GM12874 (cell line): ENCODE measurements at regions not wholly inside any gene's neighbourhood (a gene's known extent, or its start where the extent isn't known, plus 50 kb on each side); places are given as distances from the start of the nearest gene placed in this dataset.

Experiments
- TF ChIP-seq, protein P1 (sequence below): IDR thresholded peaks from 2 replicates; pipeline ENCODE4 v1.5.1; 2011; ENCODE audit warnings: low read depth, mild to moderate bottlenecking, control low read depth, low read length, moderate library complexity; ENCODE audit not compliant: insufficient read depth

DNA sequence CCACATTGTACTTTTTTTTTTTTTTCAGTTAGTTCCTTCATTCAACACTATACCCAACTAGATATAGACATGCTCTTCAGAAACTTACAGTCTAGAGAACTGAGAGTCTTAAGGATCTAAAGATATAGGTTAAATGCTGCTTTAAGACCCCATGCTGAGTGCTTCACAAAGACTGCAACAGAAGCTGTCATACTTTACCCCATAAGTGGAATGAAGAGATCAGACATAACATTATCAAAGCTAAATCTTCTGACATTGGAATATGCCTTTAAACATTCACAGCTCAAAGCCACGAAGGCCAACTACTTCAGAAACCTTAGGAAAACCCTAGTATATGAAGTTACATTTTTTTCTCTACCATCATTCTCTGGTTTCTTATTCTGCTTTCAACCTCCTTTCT is 666.4 kb downstream of the KCNT2 start:
- TF ChIP-seq, protein P1, sequence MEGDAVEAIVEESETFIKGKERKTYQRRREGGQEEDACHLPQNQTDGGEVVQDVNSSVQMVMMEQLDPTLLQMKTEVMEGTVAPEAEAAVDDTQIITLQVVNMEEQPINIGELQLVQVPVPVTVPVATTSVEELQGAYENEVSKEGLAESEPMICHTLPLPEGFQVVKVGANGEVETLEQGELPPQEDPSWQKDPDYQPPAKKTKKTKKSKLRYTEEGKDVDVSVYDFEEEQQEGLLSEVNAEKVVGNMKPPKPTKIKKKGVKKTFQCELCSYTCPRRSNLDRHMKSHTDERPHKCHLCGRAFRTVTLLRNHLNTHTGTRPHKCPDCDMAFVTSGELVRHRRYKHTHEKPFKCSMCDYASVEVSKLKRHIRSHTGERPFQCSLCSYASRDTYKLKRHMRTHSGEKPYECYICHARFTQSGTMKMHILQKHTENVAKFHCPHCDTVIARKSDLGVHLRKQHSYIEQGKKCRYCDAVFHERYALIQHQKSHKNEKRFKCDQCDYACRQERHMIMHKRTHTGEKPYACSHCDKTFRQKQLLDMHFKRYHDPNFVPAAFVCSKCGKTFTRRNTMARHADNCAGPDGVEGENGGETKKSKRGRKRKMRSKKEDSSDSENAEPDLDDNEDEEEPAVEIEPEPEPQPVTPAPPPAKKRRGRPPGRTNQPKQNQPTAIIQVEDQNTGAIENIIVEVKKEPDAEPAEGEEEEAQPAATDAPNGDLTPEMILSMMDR, result no peak

DNA sequence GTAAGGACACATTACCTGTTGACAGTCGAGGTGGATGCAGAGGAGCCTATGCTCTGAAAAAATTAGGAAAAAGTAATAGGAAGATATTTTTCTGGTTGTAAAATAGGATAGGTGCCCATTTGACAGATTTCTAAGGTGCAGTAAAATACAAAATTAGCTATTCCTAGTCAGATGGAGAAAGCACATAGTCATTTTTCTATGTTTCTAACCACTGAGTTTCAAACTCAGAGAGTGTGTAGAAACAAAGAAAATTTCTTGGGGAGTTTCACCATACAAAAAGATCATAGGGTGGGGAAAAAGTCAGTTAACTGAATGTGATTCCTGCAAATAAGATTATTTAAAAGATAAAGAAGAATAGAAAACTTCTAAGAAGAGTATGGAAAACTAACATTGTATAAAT is 666.9 kb downstream of the KCNT2 start:
- TF ChIP-seq, protein P1, result no peak

DNA sequence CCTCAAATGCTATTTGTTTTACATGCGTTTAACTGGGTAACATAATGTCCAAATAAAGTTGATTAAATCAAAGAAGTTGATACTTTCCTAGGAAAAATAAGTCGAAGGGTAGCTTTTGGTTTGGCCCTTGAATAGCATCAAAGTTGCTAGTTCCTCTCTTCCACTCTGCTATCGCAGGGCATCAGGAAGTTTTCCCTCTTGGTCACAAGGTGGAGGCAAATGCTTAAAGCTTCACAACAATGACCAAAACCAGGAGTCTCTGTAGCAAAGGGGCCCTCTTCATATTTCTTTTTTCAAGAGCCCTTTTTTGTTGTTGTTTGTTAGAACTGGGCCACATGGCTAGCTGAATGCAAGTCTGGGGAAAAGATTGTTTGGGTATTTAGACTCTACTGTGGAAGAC is 668.4 kb downstream of the KCNT2 start:
- TF ChIP-seq, protein P1, result no peak

DNA sequence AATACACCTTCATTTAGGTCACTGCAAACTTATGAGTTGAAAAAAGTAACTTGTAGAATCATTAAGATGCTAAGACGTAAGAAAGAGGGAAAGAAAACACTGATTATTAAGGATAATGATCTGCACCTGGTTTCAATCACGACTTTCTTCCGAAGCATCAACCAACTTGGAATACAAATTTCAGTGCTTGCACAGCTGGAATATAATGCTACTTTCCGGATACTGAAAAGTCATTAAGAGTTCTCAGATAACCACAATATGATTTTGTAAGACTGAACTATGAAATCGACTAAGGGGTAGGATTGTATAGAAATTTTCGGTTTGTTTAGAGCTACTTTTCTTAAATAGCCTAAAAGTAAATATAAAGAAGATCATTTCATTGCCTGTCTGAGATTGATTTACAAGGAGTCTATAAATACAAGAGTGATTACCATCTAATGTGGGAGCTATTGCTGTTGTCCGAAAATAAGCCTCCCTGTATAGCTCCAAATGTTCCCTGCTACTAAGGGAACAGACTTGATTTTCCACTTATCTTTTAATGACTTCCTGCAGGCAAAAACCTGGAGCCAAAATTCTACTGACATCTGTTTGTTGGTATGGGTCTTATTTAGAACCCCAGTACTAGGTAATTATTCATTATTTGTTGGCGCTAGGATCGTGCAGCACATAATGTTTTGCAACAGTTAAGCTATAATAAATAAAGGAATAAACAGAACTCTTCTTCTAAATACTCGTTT is 673.3 kb downstream of the KCNT2 start:
- TF ChIP-seq, protein P1, result no peak

DNA sequence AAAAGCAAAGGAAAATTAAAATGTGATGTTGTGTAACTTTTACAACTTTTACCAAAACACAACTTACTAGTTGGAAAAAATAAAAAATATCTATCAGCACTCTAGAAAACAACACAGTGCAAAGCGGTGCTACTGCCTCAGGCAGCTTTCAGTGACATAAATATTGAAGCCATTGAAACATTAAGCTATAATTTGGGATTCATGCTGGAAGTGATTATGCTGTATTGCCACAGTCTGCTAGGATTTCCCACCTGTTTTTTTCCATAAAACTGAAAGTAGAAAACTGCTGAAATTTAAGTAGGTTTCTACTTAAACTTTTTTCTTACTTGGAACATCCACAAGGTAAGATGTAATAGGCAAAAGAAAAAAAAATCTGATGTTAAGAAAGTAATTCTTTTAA is 674.4 kb downstream of the KCNT2 start:
- TF ChIP-seq, protein P1, result no peak

DNA sequence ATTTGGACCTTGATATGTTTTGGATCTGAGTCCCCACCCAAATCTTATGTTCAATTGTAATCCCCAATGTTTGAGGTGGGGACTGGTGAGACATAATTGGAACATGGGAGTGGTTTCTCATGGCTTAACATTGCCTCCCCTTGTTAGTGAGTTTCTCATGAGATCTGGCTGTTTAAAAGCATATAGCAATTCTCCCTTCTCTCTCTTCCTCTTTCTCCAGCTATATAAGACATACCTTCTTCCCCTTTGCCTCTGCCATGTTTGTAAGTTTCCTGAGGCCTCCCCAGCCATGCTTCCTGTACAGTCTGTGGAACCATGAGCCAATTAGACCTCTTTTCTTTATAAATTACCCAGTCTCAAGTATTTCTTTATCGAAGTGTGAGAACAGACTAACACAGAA is 692.4 kb downstream of the KCNT2 start:
- TF ChIP-seq, protein P1, result no peak

DNA sequence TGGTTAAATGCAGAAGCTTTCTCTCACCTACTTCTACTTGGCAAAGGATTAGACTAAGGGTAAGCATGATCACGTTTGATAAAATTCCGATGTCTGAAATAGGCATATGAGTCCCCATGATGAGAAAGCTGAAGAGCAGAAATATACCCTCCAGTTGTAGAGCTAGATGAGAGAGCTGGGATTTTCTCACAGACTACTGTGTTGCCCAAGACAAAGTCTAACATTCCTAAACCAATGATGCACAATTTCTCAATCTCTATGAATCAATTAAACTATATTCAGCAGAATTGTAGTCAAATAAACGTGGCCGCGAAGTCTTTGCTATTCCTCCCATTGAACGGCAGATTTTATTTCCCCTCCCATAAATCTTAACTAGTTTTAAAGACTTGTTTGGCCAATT is 699.2 kb downstream of the KCNT2 start:
- TF ChIP-seq, protein P1, result no peak
